Vagina (tissue), 2 donors: ENCODE measurements at regions not wholly inside any gene's neighbourhood (a gene's known extent, or its start where the extent isn't known, plus 50 kb on each side); places are given as distances from the start of the nearest gene placed in this dataset.
A peak's percentile ranks its signal among the peaks of the same experiment; 100 is the strongest.

Experiments
- DNase-seq, 2 donors: peaks; one replicate each; pipeline ENCODE4 v3.0.0-alpha.2; 2017; ENCODE audit errors: extremely low spot score in 2 of 2
- H3K27ac ChIP-seq: fragments of 200-600 bp; sonication (generic); one replicate; pipeline ENCODE4 v1.5.1; 2019
- H3K27me3 ChIP-seq: fragments of 200-600 bp; sonication (generic); one replicate; pipeline ENCODE4 v1.5.1; 2019
- H3K36me3 ChIP-seq, 2 donors: fragments of 200-600 bp; sonication (generic); one replicate each; pipeline ENCODE4 v1.5.1; 2017 to 2019
- H3K4me1 ChIP-seq: fragments of 200-600 bp; sonication (generic); one replicate; pipeline ENCODE4 v1.5.1; 2019
- H3K4me3 ChIP-seq, 2 donors: fragments of 200-600 bp; sonication (generic); 1 replicate in 1 of 2; 2 replicates in 1 of 2; pipeline ENCODE4 v1.5.1; 2016 to 2019
- H3K9me3 ChIP-seq: fragments of 200-600 bp; sonication (generic); one replicate; pipeline ENCODE4 v1.5.1; 2019
- CTCF ChIP-seq, 3 experiments: fragments of 450-650 bp in 2 of 3; fragments of 200-600 bp in 1 of 3; sonication (generic) in 1 of 3; IDR thresholded peaks; one replicate each; pipeline ENCODE4 v1.5.1; 2017 to 2019; ENCODE audit warnings: antibody characterized with exemption in 3 of 3, mild to moderate bottlenecking in 2 of 3, moderate library complexity in 2 of 3
- POLR2A ChIP-seq, 2 donors: fragments of 450-650 bp; IDR thresholded peaks; one replicate each; pipeline ENCODE4 v1.6.1; 2017; ENCODE audit warnings: antibody characterized with exemption in 2 of 2, mild to moderate bottlenecking in 2 of 2, moderate library complexity in 2 of 2
- POLR2AphosphoS5 ChIP-seq, 2 donors: sonication (generic); formaldehyde crosslinking; IDR thresholded peaks; one replicate each; pipeline ENCODE4 v1.9.0; 2017; ENCODE audit warnings: antibody characterized with exemption in 2 of 2, mild to moderate bottlenecking in 2 of 2, low read depth in 1 of 2; ENCODE audit not compliant: insufficient read depth in 1 of 2
- intact Hi-C: fragments of 100-400 bp; cut with DNase I; formaldehyde crosslinking; loops from one replicate; pipeline ENCODE4 v1.15.1; 2023

GRCh38 chr1:157442065-157442464 is 110.2 kb downstream of the FCRL5 start:
- intact Hi-C loops = no loop called here
- no peak for TF ChIP-seq CTCF (IDR thresholded peaks at IDR 0.05)
- no peaks in the 10 kb centered on the region for H3K36me3 ChIP-seq
- H3K4me3 ChIP-seq = no peak overlapping the region
- H3K4me1 ChIP-seq = no peaks in the 10 kb centered on the region
- H3K27me3 ChIP-seq = no peaks in the 10 kb centered on the region
- no peak overlapping the region for H3K27ac ChIP-seq
- no peaks in the 10 kb centered on the region for H3K9me3 ChIP-seq
- DNase-seq = no peak

- Histone ChIP-seq H3K36me3 (no peaks in the 10 kb centered on the region), H3K4me1 (no peaks in the 10 kb centered on the region), H3K9me3 (no peaks in the 10 kb centered on the region), H3K27me3 (no peaks in the 10 kb centered on the region), H3K4me3 (no peak overlapping the region), H3K27ac (no peak overlapping the region)
- intact Hi-C loops = no loop called here
- no peak for DNase-seq
- TF ChIP-seq POLR2AphosphoS5 (IDR thresholded peaks at IDR 0.05; ENCODE audit: insufficient read depth in 1 of 2, low read depth in 1 of 2) = no peak
- no peak for TF ChIP-seq CTCF (IDR thresholded peaks at IDR 0.05)
- no peak for TF ChIP-seq POLR2A (IDR thresholded peaks at IDR 0.05)
Observed at GRCh38 chr1:157439302-157439954, 112.9 kb downstream of the FCRL5 start.

- no peak overlapping the region for H3K4me3 ChIP-seq
- H3K27ac ChIP-seq = no peak overlapping the region
- no peaks in the 10 kb centered on the region for H3K36me3 ChIP-seq
- no peaks in the 10 kb centered on the region for H3K9me3 ChIP-seq
- no peak for DNase-seq
- intact Hi-C loops = no loop called here
- no peaks in the 10 kb centered on the region for H3K4me1 ChIP-seq
- H3K27me3 ChIP-seq = no peaks in the 10 kb centered on the region
- TF ChIP-seq POLR2A (IDR thresholded peaks at IDR 0.05) = no peak
- no peak for TF ChIP-seq POLR2AphosphoS5 (IDR thresholded peaks at IDR 0.05; ENCODE audit: insufficient read depth in 1 of 2, low read depth in 1 of 2)
- TF ChIP-seq CTCF (IDR thresholded peaks at IDR 0.05) = no peak
Observed at GRCh38 chr1:157438613-157439012, 113.7 kb downstream of the FCRL5 start.

GRCh38 chr1:157438146-157438545 is 114.2 kb downstream of the FCRL5 start:
- TF ChIP-seq POLR2A (IDR thresholded peaks at IDR 0.05) = no peak
- TF ChIP-seq POLR2AphosphoS5 (IDR thresholded peaks at IDR 0.05; ENCODE audit: insufficient read depth in 1 of 2, low read depth in 1 of 2) = no peak
- TF ChIP-seq CTCF (IDR thresholded peaks at IDR 0.05) = no peak
- no peaks in the 10 kb centered on the region for H3K4me1 ChIP-seq
- H3K9me3 ChIP-seq = no peaks in the 10 kb centered on the region
- intact Hi-C loops = no loop called here
- H3K36me3 ChIP-seq = no peaks in the 10 kb centered on the region
- DNase-seq = no peak
- H3K4me3 ChIP-seq = no peak overlapping the region
- H3K27me3 ChIP-seq = no peaks in the 10 kb centered on the region
- H3K27ac ChIP-seq = no peak overlapping the region

DNA sequence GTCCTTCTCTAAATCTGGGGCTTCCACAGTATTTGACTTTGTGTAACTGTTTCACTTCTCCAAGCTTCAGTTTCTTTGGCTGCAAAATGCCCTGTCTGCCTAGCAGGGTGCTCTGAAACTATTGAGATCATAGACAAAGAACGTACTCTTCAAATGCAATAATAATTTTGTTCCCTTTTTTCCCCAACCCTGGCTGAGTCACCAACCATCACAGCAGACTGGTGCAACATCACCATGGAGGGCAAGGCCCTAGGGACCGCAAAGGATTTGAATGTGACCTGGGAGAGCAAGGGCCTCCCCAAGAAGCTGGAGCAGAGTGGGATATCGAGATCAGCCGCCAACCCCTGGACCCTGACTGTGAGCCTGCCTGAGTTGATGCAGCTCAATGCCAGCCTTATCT is 115.0 kb downstream of the FCRL5 start:
- Histone ChIP-seq H3K9me3 (no peaks in the 10 kb centered on the region), H3K36me3 (no peaks in the 10 kb centered on the region), H3K27me3 (no peaks in the 10 kb centered on the region), H3K27ac (no peak overlapping the region), H3K4me3 (no peak overlapping the region), H3K4me1 (no peaks in the 10 kb centered on the region)
- TF ChIP-seq POLR2A (IDR thresholded peaks at IDR 0.05) (no peak), POLR2AphosphoS5 (IDR thresholded peaks at IDR 0.05; ENCODE audit: insufficient read depth in 1 of 2, low read depth in 1 of 2) (no peak), CTCF (IDR thresholded peaks at IDR 0.05) (no peak)
- intact Hi-C loops = no loop called here
- DNase-seq = peak in 1 of 2 donors; percentile 47
